MCF 10A (cell line): ENCODE measurements at regions not wholly inside any gene's neighbourhood (a gene's known extent, or its start where the extent isn't known, plus 50 kb on each side); places are given as distances from the start of the nearest gene placed in this dataset.

Experiments
- BruUV-seq: library from RNA; stranded (reverse); fragments of 400-500 nt; replicated peaks from 2 replicates; lab custom pipeline; 2021; lab: Mats Ljungman, UMichigan
- CTCF ChIA-PET: fragments of 300-600 bp; sonication (Branson Sonifier 250); formaldehyde crosslinking; extraction: SDS; loops from one replicate; lab custom pipeline; 2021; ENCODE audit warnings: antibody characterized with exemption, inconsistent platforms; lab: Yijun Ruan, JAX
- POLR2A ChIA-PET: fragments of 300-600, 350-650 bp; sonication (Branson Sonifier 250); formaldehyde crosslinking; extraction: SDS; loops from one replicate; lab custom pipeline; 2020; ENCODE audit warnings: antibody characterized with exemption, inconsistent platforms; lab: Yijun Ruan, JAX
- DNase-seq: peaks from one replicate; pipeline ENCODE4 v3.0.0-alpha.2; 2018; ENCODE audit not compliant: unreplicated experiment
- H3K27ac Mint-ChIP-seq: one replicate; pipeline ENCODE4 v1.8.0; 2022; ENCODE audit warnings: mild to moderate bottlenecking, low read depth, mixed read lengths; ENCODE audit not compliant: unreplicated experiment
- H3K27me3 Mint-ChIP-seq: one replicate; pipeline ENCODE4 v1.8.0; 2022; ENCODE audit warnings: mixed read lengths; ENCODE audit not compliant: insufficient read depth, unreplicated experiment
- H3K36me3 Mint-ChIP-seq: one replicate; pipeline ENCODE4 v1.8.0; 2022; ENCODE audit warnings: mild to moderate bottlenecking, moderate library complexity, mixed read lengths; ENCODE audit not compliant: insufficient read depth, unreplicated experiment
- H3K4me1 Mint-ChIP-seq: one replicate; pipeline ENCODE4 v1.8.0; 2022; ENCODE audit warnings: mixed read lengths; ENCODE audit not compliant: insufficient read depth, unreplicated experiment
- H3K4me3 Mint-ChIP-seq: one replicate; pipeline ENCODE4 v1.8.0; 2022; ENCODE audit warnings: mild to moderate bottlenecking, moderate library complexity, mixed read lengths; ENCODE audit not compliant: unreplicated experiment
- H3K9me3 Mint-ChIP-seq: one replicate; pipeline ENCODE4 v1.8.0; 2022; ENCODE audit warnings: mixed read lengths; ENCODE audit not compliant: unreplicated experiment
- intact Hi-C: fragments of 100-400 bp; cut with micrococcal nuclease; formaldehyde crosslinking; loops from 2 replicates; pipeline ENCODE4 v1.14.1; 2022
- TF ChIP-seq, protein P1 (sequence below): fragments of 200-600 bp; IDR thresholded peaks from one replicate; pipeline ENCODE4 v1.8.0; 2022; ENCODE audit warnings: antibody characterized with exemption, mild to moderate bottlenecking; ENCODE audit not compliant: unreplicated experiment

DNA sequence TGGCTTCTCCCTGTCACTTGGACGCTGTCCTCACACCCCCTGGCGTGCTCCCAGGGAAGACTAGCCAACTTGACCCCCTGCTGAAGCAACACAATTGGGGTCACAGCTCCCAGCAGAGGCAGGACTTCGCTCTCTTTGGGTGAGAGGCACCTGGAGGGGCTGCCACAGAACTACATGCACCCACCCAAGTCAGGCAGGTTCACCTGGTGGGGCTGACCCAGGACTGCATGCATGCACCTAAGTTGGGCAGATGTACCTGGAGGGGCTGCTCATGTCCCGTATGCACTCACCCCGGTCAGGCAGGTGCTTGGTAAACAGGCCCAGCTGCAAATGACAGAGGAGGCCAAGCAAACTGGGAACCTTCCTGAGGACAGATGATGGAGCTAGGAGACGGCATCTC, 154.3 kb upstream of the RPS6KA2 start:
- ChIA-PET POLR2A (interaction anchor here (0.7 kb wide), 1 partner anchor 382 kb away, joined by 3 read pairs; no protein-coding TSS in a partner anchor), CTCF (no interaction called here)
- no peaks in the 10 kb centered on the region for H3K36me3 Mint-ChIP-seq
- intact Hi-C loops = no loop called here
- H3K27me3 Mint-ChIP-seq = peaks cover 19% of the 10 kb centered on the region
- TF ChIP-seq, protein P1, sequence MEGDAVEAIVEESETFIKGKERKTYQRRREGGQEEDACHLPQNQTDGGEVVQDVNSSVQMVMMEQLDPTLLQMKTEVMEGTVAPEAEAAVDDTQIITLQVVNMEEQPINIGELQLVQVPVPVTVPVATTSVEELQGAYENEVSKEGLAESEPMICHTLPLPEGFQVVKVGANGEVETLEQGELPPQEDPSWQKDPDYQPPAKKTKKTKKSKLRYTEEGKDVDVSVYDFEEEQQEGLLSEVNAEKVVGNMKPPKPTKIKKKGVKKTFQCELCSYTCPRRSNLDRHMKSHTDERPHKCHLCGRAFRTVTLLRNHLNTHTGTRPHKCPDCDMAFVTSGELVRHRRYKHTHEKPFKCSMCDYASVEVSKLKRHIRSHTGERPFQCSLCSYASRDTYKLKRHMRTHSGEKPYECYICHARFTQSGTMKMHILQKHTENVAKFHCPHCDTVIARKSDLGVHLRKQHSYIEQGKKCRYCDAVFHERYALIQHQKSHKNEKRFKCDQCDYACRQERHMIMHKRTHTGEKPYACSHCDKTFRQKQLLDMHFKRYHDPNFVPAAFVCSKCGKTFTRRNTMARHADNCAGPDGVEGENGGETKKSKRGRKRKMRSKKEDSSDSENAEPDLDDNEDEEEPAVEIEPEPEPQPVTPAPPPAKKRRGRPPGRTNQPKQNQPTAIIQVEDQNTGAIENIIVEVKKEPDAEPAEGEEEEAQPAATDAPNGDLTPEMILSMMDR = no peak
- H3K27ac Mint-ChIP-seq = no peak overlapping the region
- DNase-seq = no peak
- no TSS peak for BruUV-seq
- H3K4me3 Mint-ChIP-seq = no peak overlapping the region
- no peaks in the 10 kb centered on the region for H3K4me1 Mint-ChIP-seq
- no peaks in the 10 kb centered on the region for H3K9me3 Mint-ChIP-seq

DNA sequence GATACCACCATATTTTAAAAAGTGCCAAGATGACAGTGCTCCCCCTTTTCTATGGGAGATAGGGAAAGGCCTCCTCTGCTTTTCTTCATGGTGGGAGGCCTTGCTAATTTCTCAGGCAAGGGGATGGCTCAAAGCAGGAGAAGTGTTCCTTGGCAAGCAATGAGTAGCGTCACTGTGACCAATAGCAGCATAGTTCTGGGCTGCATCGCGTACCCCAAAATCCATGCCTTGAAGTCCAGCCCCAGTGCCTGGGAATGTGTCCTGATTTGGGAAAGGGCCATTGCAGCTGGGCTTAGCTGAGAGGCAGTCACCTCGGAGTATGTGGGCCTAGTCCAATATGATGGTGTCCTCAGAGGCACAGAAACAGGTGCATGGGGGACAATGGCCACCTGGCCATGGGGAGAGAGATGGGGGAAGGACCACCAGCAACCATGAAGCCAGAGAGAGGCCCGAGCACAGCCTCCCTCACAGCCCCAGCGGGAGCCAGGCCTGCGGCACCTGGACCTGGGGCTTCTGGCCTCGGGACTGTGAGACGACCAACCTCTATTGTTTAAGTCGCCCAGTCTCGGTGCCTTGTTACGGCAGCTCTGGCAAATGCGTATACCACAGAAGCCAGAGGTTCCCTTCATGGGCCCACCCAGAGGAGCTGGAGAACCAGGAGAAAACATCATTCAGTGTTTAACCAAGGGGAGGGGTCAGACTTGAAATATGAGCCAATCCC, 153.1 kb upstream of the RPS6KA2 start:
- H3K4me3 Mint-ChIP-seq = no peak overlapping the region
- intact Hi-C loops = no loop called here
- BruUV-seq = no TSS peak
- DNase-seq = no peak
- H3K36me3 Mint-ChIP-seq = no peaks in the 10 kb centered on the region
- no peak overlapping the region for H3K27ac Mint-ChIP-seq
- CTCF ChIA-PET = no interaction called here
- H3K27me3 Mint-ChIP-seq = peaks cover 31% of the 10 kb centered on the region
- TF ChIP-seq, protein P1 = no peak
- no peaks in the 10 kb centered on the region for H3K9me3 Mint-ChIP-seq
- POLR2A ChIA-PET = no interaction called here
- H3K4me1 Mint-ChIP-seq = peaks cover 9% of the 10 kb centered on the region

- Mint-ChIP-seq H3K4me1 (peaks cover 9% of the 10 kb centered on the region), H3K27me3 (peaks cover 32% of the 10 kb centered on the region), H3K27ac (no peak overlapping the region), H3K4me3 (no peak overlapping the region), H3K36me3 (no peaks in the 10 kb centered on the region), H3K9me3 (no peaks in the 10 kb centered on the region)
- DNase-seq = no peak
- ChIA-PET POLR2A (no interaction called here), CTCF (interaction anchor here (1.3 kb wide), 1 partner anchor 9 kb away, joined by 3 read pairs; no protein-coding TSS in a partner anchor)
- intact Hi-C loops = no loop called here
- no TSS peak for BruUV-seq
- TF ChIP-seq, protein P1 = no peak
These were observed 152.3 kb upstream of the RPS6KA2 start for GRCh38 chr6:166779381-166779780.

GRCh38 chr6:166778776-166779175, 151.7 kb upstream of the RPS6KA2 start:
- no peaks in the 10 kb centered on the region for H3K9me3 Mint-ChIP-seq
- peaks cover 32% of the 10 kb centered on the region for H3K27me3 Mint-ChIP-seq
- ChIA-PET POLR2A (no interaction called here), CTCF (interaction anchor here (0.8 to 1.3 kb wide), 2 partner anchors 8 to 209 kb away, joined by 3 to 4 read pairs; no protein-coding TSS in a partner anchor)
- H3K27ac Mint-ChIP-seq = no peak overlapping the region
- peaks cover 9% of the 10 kb centered on the region for H3K4me1 Mint-ChIP-seq
- H3K4me3 Mint-ChIP-seq = no peak overlapping the region
- DNase-seq = no peak
- no peaks in the 10 kb centered on the region for H3K36me3 Mint-ChIP-seq
- intact Hi-C loops = no loop called here
- TF ChIP-seq, protein P1 = no peak
- BruUV-seq = no TSS peak
